Glomerular endothelial cell (primary cell): ENCODE measurements at regions not wholly inside any gene's neighbourhood (a gene's known extent, or its start where the extent isn't known, plus 50 kb on each side); places are given as distances from the start of the nearest gene placed in this dataset.

Source experiments
- DNase-seq: peaks from one replicate; pipeline ENCODE4 v3.0.0-alpha.2; 2011; ENCODE audit warnings: low read depth, low spot score; ENCODE audit errors: extremely low read depth

DNA sequence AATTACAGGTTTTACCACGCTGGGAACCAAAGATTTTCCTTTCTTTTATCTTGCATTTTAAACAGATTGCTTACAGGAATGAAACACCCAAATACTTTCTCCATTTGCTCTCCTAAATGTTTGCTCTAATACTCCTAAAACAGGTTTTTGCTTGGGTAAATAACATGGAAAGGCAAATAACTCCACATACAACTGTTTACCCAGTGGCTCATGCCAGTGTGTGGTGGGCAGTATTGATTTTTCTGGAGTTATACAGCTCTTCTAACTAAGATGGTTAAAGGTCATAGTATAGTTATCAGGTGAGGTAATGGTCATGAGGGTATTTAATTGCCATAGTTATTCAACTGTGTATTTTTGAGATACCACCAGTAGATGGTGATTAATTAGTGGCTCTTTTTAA is 61.2 kb upstream of the RAB27B start:
- no peak for DNase-seq

DNA sequence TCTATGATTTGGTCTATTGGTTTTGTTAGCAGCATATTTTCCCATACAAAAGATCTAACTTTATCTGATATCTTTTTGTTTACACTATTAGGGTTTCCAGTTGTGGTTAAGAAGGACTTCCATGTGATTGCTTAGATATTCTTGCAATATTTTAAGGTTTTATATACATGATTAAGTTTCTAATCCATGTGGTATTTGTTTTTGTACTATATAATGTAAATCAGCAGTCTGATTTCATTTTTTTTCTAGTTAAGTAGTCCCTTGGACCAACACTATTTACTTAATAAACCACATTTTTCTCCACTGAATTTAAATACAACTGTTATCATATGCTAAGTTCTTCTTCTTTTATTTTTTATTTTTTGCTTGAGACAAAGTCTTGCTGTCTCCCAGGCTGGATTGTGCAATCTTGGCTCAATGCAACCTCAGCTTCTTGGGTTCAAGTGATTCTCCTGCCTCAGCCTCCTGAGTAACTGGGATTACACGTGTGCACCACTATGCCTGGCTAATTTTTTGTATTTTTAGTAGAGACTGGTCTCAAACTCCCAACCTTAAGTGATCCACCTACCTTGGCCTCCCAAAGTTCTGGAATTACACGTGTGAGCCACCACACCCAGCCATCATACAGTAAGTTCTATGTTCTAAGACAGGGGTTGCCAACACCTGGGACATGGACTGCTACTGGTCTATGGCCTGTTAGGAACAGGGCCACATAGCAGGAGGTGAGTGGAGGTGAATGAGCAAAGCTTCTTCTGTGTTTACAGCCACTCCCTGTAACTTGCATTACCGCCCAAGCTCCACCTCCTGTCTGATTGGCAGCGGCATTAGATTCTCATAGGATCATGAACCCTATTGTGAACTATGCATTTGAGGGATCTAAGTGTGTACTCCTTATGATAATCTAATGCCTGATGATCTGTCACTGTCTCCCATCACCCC is 58.5 kb upstream of the RAB27B start:
- no peak for DNase-seq

DNA sequence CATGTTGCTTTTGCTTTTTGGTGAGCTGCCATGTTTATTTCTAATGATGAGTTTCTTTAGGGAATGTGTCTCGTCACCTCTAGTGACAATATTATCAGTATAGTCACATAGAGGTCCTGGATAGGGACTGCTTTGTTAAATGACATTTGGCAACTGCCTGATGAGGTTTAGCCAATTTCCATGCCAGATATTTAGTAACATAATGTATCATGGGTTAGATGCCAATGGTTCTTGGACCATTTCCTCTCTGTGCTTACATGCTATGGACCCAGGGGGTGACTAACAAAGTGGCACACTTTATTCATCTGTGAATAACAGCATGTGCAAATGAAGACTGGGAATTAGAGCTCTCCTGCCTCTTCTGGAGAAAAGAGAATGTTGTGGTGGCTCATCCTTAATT is 56.2 kb upstream of the RAB27B start:
- no peak for DNase-seq

DNA sequence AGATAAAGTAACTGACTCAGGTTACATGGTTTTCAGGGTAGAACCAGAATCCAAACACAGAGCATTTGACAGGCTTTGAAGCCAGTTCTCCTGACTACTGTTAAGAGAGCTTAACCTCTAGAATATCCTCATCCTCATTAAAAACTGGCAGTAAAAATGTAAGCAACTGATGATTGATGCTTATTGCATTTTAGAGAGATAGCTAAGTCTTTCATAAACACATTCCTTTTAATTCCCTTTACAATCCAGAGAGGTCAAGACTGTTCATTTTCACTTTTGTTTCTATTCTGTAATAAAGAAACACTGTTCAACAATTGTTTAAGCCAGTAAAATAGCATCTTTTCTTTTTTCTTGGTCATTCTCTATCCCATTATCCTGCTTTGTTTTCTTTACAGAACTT is 53.9 kb upstream of the RAB27B start:
- no peak for DNase-seq

DNA sequence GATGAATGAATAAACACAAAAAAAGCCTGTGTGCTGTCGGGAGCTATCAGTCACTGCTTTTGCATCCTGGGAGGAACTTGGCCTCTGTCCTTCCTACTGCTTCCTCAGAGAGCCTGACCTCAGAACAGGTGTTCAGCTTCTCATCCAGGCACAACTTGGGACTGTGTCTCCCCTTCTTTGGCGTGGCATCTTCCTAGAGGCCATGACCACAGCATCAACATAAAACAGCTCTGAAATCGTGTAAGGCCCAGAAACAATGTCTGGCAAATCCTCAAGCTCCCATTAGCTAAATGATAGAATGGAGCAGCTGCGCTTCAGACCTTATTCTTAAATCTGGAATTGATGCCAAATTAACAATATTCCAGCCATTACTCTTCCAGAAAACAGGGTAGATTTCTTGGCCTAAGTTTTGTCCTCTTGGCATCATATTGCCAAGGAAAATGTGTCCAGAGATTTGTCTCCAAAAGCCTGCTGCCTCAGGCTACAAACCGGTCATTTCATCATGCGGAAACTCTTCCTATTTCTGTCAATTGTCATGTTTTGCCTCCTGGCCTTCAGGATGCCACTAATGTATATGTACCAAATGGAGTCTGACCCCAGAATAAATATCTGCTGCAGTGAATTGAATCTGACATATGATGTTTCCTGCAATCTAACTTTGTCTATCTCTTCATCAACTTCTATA is 53.2 kb upstream of the RAB27B start:
- DNase-seq: no peak

DNA sequence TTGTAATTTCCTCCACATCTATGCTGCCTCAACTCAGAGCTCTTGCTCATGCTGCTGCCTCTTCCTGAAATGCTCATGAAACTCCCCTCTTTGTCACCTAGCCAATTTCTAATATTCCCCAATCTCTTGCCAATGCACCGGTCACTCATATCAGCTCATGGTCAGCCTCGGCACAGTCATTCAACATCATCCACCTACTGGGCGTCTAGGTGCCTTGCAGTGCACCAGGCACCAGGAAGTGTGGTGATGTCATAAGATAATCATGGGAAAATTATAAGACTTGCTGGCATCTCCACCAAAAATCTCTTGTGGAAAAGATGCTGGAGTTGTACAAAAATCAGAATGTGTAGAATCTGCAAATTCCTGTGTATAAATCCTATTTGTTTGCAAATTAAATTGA is 52.6 kb upstream of the RAB27B start:
- DNase-seq: peak; percentile 47

DNA sequence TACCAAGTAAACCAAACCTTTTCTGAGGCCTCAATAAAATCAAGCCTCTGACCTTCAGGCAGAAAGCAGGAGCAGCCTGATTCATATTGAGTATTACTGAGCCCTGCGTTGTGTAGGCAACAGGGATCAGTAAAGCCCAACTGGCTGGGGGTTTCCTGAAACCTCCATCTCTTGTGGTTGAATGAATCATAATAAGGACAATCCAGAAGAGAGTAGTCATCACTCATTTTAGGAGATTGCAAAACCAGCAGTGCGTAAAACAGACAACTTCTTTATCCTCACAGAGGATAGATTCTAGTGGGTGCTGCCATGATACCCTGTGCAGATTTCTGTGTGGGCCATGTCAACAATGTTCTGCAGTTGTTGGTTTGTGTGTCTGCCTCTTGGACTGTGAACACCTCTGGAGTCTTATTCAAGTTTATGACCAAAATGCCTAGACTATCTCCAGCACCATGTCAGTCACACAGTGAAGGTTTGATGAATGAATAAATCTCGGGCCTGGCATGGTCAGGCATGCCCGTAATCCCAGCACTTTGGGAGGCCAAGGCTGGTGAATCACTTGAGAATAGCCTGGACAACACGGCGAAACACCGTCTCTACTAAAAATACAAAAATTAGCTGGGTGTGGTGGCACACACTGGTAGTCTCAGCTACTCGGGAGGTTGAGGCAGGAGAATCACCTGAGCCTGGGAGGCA is 51.8 kb upstream of the RAB27B start:
- DNase-seq: peak; percentile 58

DNA sequence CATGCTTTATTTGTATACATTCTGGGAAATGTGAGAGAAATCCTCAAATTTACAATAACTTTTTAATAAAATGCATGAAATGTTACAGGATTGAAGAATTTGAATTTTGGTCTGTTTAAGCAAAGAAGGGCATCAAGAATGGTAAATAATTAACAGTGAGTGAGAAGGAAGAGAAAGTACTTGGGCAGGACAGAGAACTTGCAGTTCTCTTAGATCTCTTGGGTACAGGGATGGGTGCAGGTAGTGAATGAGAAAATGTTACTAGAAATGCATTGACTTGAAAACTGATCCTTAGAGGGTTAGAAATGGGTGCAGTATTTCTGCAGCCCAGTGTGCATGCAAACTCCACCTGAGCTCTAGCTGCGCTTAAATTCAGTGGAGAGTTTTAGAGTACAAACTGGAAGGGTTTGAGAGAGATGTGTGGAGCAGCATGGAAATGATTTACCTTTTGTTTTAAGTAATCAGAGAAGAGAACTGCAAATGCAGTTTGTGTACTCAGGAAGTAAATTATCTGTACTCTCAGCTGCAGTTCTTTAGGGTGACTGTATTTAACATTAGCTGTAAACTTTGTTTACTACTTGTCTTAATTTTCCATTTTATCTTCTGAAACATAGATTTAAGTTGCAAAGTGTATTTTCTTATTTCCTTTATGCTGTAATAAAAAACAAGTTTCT is 51.0 kb upstream of the RAB27B start:
- DNase-seq: no peak

DNA sequence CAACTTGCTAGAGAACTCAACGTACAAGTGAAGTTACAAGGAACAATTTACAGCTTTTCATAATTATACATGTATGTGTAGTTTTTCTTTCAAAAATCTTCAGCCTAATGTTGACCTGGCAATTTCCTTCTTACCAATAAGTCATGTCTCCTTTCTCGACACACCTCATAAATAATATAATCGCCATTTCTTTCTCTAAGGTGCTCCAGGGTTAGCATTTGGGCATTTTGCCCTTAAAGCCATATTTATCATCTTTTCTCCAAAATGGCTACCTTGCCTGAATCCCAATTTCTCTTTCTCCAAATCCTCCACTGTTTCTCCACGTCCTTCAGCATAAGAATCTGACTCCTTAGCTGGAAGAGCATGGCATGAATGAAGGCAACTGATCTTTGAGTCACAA is 50.3 kb upstream of the RAB27B start:
- no peak for DNase-seq
